D721Med (cell line): ENCODE measurements at regions not wholly inside any gene's neighbourhood (a gene's known extent, or its start where the extent isn't known, plus 50 kb on each side); places are given as distances from the start of the nearest gene placed in this dataset.

Experiments used
- DNase-seq: peaks from one replicate; pipeline ENCODE4 v3.0.0; 2011; ENCODE audit warnings: low spot score; ENCODE audit not compliant: insufficient read length
- FAIRE-seq: peaks from 2 replicates; lab custom pipeline; 2011; peaks lifted over from hg19 to GRCh38; lab: Jason Lieb, UNC
- TF ChIP-seq, protein P1 (sequence below): IDR thresholded peaks from 2 replicates; pipeline ENCODE4 v1.5.1; 2012; ENCODE audit warnings: mild to moderate bottlenecking, control low read depth; ENCODE audit not compliant: insufficient read depth; ENCODE audit errors: missing control alignments

DNA sequence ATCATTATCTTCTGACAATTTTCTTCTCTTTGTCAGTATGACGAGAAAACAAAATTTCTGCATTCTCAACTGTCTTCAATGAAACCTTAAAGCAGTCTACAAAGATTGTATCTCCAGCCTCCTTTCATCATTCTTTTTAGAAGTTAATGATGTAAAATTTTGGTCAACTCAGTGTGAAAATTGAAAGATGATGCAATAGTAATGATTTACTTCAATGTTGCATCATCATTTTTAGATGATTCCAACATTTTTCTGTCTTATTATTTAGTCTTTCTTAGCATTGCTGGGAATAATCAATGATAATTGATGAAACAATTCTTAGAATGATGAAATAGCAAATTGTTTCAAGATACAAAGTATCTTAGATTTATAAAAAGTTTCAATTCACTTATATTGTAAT is 372.7 kb downstream of the C4orf33 start:
- FAIRE-seq (no peak), DNase-seq (no peak)
- TF ChIP-seq, protein P1, sequence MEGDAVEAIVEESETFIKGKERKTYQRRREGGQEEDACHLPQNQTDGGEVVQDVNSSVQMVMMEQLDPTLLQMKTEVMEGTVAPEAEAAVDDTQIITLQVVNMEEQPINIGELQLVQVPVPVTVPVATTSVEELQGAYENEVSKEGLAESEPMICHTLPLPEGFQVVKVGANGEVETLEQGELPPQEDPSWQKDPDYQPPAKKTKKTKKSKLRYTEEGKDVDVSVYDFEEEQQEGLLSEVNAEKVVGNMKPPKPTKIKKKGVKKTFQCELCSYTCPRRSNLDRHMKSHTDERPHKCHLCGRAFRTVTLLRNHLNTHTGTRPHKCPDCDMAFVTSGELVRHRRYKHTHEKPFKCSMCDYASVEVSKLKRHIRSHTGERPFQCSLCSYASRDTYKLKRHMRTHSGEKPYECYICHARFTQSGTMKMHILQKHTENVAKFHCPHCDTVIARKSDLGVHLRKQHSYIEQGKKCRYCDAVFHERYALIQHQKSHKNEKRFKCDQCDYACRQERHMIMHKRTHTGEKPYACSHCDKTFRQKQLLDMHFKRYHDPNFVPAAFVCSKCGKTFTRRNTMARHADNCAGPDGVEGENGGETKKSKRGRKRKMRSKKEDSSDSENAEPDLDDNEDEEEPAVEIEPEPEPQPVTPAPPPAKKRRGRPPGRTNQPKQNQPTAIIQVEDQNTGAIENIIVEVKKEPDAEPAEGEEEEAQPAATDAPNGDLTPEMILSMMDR = no peak

DNA sequence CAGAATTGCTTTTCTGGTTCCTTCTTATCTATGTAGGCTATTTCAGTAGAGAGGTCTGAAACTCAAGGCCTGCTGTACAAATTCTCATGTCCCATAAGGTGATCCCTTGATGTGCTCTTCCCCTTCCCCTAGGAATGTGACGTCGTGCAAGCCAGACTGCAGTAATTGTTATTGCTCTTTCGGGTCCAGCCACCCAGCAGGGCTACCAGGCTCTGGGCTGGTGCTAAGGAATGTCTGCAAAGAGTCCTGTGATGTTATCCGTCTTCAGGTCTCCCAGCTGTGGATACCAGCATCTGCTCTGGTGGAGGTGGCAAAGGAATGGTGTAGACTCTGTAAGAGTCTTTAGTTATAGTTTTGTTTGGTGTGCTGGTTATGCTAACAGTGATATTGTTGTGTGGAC is 378.7 kb downstream of the C4orf33 start:
- TF ChIP-seq, protein P1 = no peak
- DNase-seq = no peak
- no peak for FAIRE-seq

DNA sequence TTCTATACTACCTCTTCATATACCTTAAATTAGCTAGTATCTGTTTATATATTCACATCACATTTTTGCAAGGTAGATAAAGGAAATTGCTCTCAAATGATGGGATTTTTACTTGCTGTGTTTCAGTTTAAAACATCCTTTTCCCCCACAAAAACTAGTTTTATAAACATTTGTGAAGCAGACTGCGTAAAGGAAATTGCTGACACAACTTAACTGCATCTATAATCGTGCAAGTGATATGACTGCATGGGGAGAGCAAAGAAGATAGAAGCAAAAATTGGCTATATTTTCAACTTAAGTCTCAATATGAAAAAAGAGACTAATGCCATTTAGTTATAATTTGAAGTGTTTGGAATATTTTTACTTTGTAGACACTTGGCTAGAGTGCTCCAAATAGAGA is 385.2 kb downstream of the C4orf33 start:
- TF ChIP-seq, protein P1 = no peak
- FAIRE-seq (no peak), DNase-seq (no peak)

DNA sequence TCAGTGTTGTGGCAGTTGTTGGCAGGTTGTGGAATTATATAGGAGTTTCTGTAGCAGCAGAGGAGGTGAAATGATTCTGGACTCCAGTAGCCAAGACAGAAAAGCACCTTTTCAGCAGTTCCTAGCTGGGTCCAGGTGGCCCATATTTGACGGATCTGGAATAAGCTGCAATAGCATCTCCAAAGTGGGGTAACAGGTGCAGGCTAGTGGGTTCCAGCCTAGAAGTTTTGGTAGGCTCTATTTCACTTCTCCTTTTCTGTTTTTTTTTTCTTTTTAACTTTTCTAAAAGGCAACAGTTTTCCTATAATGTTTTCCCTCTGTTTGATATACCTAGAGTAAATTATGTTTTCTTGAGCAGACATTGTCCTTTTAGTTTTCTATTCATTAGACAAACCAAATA is 392.5 kb downstream of the C4orf33 start:
- TF ChIP-seq, protein P1 = no peak
- FAIRE-seq = no peak
- no peak for DNase-seq

DNA sequence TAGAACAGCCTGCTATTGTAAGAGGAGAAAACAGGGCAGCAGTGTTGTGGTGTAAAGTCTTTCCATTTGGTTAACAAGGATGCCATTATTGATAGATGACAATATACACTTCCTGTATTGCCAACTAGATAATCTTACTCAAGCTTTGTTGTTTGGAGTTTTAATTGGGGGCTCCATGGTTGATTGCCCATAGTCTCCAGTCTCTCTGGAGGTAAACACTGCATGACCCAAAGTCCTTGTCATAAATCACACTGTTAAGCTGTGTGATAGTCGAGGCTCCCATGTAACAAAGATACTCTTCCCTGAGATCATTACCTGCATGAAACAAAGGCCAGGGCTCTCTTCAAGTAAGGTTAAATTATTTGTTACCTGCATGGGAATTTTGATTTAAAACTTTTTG is 394.6 kb downstream of the C4orf33 start:
- TF ChIP-seq, protein P1 = no peak
- DNase-seq (no peak), FAIRE-seq (no peak)

DNA sequence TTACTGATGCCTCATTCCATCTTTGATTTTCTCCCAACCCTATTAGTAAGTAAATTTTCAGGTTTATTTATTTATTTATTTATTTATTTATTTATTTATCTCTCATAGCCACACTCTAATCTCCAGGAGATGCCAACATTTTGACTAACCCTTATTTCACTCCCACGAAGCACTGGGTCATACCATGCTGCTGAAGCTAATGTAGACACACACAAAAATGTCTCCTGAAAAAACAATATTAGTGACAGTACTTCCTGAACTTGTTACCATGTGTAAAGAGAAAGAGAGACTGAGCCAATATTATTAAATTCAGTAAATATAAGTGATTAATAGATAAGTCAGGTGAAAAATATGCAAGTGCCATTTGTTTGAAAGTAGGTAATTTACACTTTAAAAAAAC is 402.7 kb downstream of the C4orf33 start:
- TF ChIP-seq, protein P1 = no peak
- DNase-seq = no peak
- no peak for FAIRE-seq

DNA sequence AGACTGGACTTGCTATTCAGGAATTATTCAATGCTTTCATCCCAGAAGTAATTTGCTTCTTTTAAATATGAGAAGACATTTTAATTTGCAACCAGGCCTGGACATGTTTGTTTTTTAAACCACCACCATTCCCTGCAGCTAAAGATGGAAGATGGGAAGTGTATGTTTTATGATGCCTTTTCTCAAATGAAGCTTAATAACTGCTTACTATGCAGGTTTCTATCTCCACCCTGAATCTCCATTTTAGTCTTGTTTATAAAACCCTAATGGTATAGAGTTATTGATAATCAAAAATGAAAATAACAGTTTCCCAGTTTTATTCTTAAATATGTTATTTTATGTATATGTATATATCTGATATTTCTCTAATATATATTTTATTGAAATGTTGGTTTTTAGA is 418.9 kb downstream of the C4orf33 start:
- FAIRE-seq = no peak
- TF ChIP-seq, protein P1 = no peak
- no peak for DNase-seq
